GM12878 (cell line): ENCODE measurements at regions not wholly inside any gene's neighbourhood (a gene's known extent, or its start where the extent isn't known, plus 50 kb on each side); places are given as distances from the start of the nearest gene placed in this dataset.

Experiments used
- ATAC-seq: fragments of 200-7000 bp; cut with Tn5 transposase; 3 replicates; pipeline ENCODE4 v1.9.1; 2020; ENCODE audit warnings: mild to moderate bottlenecking, moderate library complexity
- BruUV-seq: library from RNA; stranded (reverse); fragments of 400-500 nt; replicated peaks from 2 replicates; lab custom pipeline; 2021; lab: Mats Ljungman, UMichigan
- CTCF ChIA-PET: fragments of 300-600 bp; sonication (Branson Sonifier 250); formaldehyde crosslinking; extraction: SDS; loops from one replicate; lab custom pipeline; 2021; ENCODE audit warnings: inconsistent platforms; lab: Yijun Ruan, JAX
- POLR2A ChIA-PET: fragments of 350-600 bp; formaldehyde crosslinking; extraction: SDS; loops from one replicate; lab custom pipeline; 2021; ENCODE audit warnings: inconsistent platforms; lab: Charles Lee
- RAD21 ChIA-PET: fragments of 300-600 bp; sonication (Branson Sonifier 250); formaldehyde crosslinking; loops from one replicate; lab custom pipeline; 2023; ENCODE audit warnings: antibody characterized with exemption; ENCODE audit not compliant: unreplicated experiment; lab: Charles Lee
- SMC1A ChIA-PET: fragments of 300-600 bp; sonication (Branson Sonifier 250); formaldehyde crosslinking; loops from one replicate; lab custom pipeline; 2023; ENCODE audit not compliant: unreplicated experiment, uncharacterized antibody; lab: Charles Lee
- DNase-seq: peaks from one replicate; pipeline ENCODE4 v3.0.0-alpha.2; 2011; ENCODE audit warnings: low read depth, low spot score
- FAIRE-seq: peaks from 3 replicates; lab custom pipeline; 2011; peaks lifted over from hg19 to GRCh38; lab: Jason Lieb, UNC
- H2AFZ ChIP-seq: 2 replicates; pipeline ENCODE4 v1.6.0; 2011; ENCODE audit warnings: low read depth, low read length, control low read depth; ENCODE audit not compliant: control insufficient read depth
- H3K27ac ChIP-seq: 2 replicates; pipeline ENCODE4 v1.5.1; 2011; ENCODE audit warnings: control low read depth; ENCODE audit not compliant: control insufficient read depth, insufficient read depth
- H3K27me3 ChIP-seq, 2 experiments: replicated peaks in 1 of 2; 2 replicates each; pipeline versions ENCODE4 v1.6.0 to v1.6.1; 2011; ENCODE audit warnings: low read length in 1 of 2; ENCODE audit not compliant: control insufficient read depth in 2 of 2, insufficient read depth in 2 of 2
- H3K36me3 ChIP-seq, 2 experiments: 2 replicates each; pipeline ENCODE4 v1.5.1; 2011; ENCODE audit warnings: low read length in 1 of 2; ENCODE audit not compliant: control insufficient read depth in 2 of 2, insufficient read depth in 2 of 2
- H3K4me1 ChIP-seq: 2 replicates; pipeline ENCODE4 v1.6.1; 2011; ENCODE audit warnings: mild to moderate bottlenecking, low read length, moderate library complexity, mixed read lengths; ENCODE audit not compliant: control insufficient read depth, insufficient read depth
- H3K4me2 ChIP-seq: 2 replicates; pipeline ENCODE4 v1.6.0; 2011; ENCODE audit warnings: control low read depth; ENCODE audit not compliant: control insufficient read depth, insufficient read depth
- H3K4me3 ChIP-seq: fragments of 200-600 bp; sonication (generic); 2 replicates; pipeline ENCODE4 v1.5.1; 2016
- H3K79me2 ChIP-seq: 2 replicates; pipeline ENCODE4 v1.6.0; 2011; ENCODE audit warnings: low read length; ENCODE audit not compliant: control insufficient read depth, insufficient read depth
- H3K9ac ChIP-seq: 2 replicates; pipeline ENCODE4 v1.8.0; 2011; ENCODE audit warnings: low read length, control low read depth, mixed read lengths; ENCODE audit not compliant: control insufficient read depth, insufficient read depth
- H3K9me3 ChIP-seq: replicated peaks from 3 replicates; pipeline ENCODE4 v1.5.1; 2011; ENCODE audit warnings: mild to moderate bottlenecking, low read length; ENCODE audit not compliant: control insufficient read depth, insufficient read depth
- H4K20me1 ChIP-seq: 2 replicates; pipeline ENCODE4 v1.6.0; 2011; ENCODE audit not compliant: control insufficient read depth, insufficient read depth
- EED ChIP-seq: sonication (generic); IDR thresholded peaks from 2 replicates; pipeline ENCODE4 v1.6.1; 2016; ENCODE audit warnings: antibody characterized with exemption, low read depth
- MEF2B ChIP-seq: fragments of 450-650 bp; IDR thresholded peaks from 2 replicates; pipeline ENCODE4 v1.6.1; 2018; ENCODE audit warnings: mild to moderate bottlenecking, moderate library complexity; ENCODE audit not compliant: partially characterized antibody, poor library complexity, severe bottlenecking
- NR2F1 ChIP-seq: fragments of 450-650 bp; conservative IDR thresholded peaks from 2 replicates; pipeline ENCODE4 v1.6.1; 2017; ENCODE audit warnings: mild to moderate bottlenecking
- TCF3 ChIP-seq: IDR thresholded peaks from 2 replicates; pipeline ENCODE4 v1.6.1; 2012; ENCODE audit warnings: low read depth, mild to moderate bottlenecking, low read length, borderline replicate concordance; ENCODE audit not compliant: insufficient read depth
- ZBED1 ChIP-seq: IDR thresholded peaks from 2 replicates; pipeline ENCODE4 v1.6.1; 2016; ENCODE audit warnings: borderline replicate concordance
- ZNF622 ChIP-seq: fragments of 450-650 bp; IDR thresholded peaks from 2 replicates; pipeline ENCODE4 v1.6.1; 2017; ENCODE audit warnings: mild to moderate bottlenecking, inconsistent platforms
- WGBS: methylation state at CpG from one replicate; pipeline ENCODE4 v1.1.6; 2016; ENCODE audit warnings: low lambda C conversion rate; ENCODE audit not compliant: insufficient replicate concordance, insufficient coverage; ENCODE audit errors: missing lambda C conversion rate; 5-methylcytosine and 5-hydroxymethylcytosine counted together
- in situ Hi-C: fragments of 300-500 bp; cut with MboI; formaldehyde crosslinking; loops from 9 replicates; pipeline ENCODE4 v1.14.3; 2018; ENCODE audit warnings: mixed read lengths
- intact Hi-C: fragments of 100-400 bp; cut with micrococcal nuclease; formaldehyde crosslinking; loops from one replicate; pipeline ENCODE4 v1.14.2; 2022; ENCODE audit not compliant: unreplicated experiment
- TF ChIP-seq, protein P1 (sequence below): fragments of 450-650 bp; formaldehyde crosslinking; IDR thresholded peaks from 2 replicates; pipeline ENCODE4 v1.5.0; 2022; ENCODE audit warnings: mild to moderate bottlenecking, missing genetic modification characterization
- TF ChIP-seq, protein P2 (sequence below): fragments of 450-650 bp; IDR thresholded peaks from 2 replicates; pipeline ENCODE4 v1.6.1; 2018; ENCODE audit warnings: borderline replicate concordance, mild to moderate bottlenecking; ENCODE audit not compliant: partially characterized antibody
- TF ChIP-seq, protein P3 (sequence below): fragments of 450-650 bp; IDR thresholded peaks from 2 replicates; pipeline ENCODE4 v1.6.1; 2018; ENCODE audit warnings: mild to moderate bottlenecking, low read depth, moderate library complexity; ENCODE audit not compliant: partially characterized antibody
- TF ChIP-seq, protein P4 (sequence below): IDR thresholded peaks from 2 replicates; pipeline ENCODE4 v1.6.1; 2011; ENCODE audit warnings: low read depth, low read length, improper control_type of control experiment, borderline replicate concordance

DNA sequence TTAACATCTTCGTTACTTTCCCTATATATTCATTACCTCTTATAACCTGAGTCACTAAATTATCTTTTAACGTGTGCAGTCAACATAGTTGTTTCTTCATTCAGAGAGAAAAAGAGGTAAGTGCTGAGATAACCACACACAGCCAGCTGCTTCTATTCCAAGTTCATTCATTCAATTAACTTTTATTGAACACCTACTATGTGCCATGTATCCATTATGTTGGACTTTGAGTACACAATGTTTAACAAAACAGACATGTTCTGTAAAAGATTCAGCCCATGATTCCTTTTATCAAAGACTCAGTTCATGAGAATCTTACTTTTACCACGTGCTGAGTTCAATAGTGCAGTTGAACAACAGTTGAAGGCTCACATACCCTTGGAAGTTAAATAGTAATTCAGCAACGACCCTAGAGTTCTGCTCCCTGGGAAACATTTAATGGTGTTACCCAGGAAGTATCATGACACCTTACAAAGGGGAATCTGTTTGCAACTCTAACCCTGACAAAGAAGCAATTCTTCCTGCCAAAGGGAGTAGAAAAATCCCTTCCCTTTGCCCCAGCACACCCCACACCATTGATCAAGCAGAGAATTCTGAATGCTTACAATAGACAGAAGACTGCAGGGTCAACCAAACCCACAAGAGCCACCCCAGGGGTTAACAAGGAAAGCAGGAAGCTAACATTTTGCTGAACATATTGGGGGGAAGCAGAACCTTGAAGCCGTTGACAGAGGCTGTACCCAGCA, 595.8 kb downstream of the STK39 start (continued):
- TF ChIP-seq, protein P1, sequence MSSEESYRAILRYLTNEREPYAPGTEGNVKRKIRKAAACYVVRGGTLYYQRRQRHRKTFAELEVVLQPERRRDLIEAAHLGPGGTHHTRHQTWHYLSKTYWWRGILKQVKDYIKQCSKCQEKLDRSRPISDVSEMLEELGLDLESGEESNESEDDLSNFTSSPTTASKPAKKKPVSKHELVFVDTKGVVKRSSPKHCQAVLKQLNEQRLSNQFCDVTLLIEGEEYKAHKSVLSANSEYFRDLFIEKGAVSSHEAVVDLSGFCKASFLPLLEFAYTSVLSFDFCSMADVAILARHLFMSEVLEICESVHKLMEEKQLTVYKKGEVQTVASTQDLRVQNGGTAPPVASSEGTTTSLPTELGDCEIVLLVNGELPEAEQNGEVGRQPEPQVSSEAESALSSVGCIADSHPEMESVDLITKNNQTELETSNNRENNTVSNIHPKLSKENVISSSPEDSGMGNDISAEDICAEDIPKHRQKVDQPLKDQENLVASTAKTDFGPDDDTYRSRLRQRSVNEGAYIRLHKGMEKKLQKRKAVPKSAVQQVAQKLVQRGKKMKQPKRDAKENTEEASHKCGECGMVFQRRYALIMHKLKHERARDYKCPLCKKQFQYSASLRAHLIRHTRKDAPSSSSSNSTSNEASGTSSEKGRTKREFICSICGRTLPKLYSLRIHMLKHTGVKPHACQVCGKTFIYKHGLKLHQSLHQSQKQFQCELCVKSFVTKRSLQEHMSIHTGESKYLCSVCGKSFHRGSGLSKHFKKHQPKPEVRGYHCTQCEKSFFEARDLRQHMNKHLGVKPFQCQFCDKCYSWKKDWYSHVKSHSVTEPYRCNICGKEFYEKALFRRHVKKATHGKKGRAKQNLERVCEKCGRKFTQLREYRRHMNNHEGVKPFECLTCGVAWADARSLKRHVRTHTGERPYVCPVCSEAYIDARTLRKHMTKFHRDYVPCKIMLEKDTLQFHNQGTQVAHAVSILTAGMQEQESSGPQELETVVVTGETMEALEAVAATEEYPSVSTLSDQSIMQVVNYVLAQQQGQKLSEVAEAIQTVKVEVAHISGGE (CRISPR knock-in tag): no peak
- no peak for TF ChIP-seq ZNF622

DNA sequence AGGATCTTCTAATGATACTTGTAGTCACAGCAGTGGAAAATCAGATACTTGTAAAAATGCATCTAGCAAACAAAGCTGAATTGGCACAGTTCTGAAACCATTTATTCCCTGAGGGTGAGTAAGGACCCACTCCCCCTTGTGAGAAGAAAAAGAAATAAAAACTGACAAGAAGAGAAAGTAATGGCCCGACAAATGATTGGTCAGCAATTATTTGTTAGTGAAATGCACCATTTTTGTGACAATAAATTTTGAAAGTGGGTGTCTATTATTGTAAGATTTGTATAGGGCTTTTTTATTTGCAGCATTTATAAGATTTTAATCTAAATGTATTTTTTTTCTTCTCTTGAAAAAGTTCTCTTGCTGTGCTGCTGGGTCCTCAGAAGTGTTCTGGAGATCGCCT, 600.8 kb downstream of the STK39 start:
- H3K4me2 ChIP-seq: no peak overlapping the region
- SMC1A ChIA-PET: no interaction called here
- no peaks in the 10 kb centered on the region for H3K9me3 ChIP-seq
- in situ Hi-C loops (no loop called here), intact Hi-C loops (no loop called here)
- H3K36me3 ChIP-seq: no peaks in the 10 kb centered on the region
- no peak overlapping the region for H3K9ac ChIP-seq
- POLR2A ChIA-PET: no interaction called here
- DNase-seq (no peak), ATAC-seq (no peak), FAIRE-seq (no peak)
- no peaks in the 10 kb centered on the region for H3K79me2 ChIP-seq
- no TSS peak for BruUV-seq
- no peaks in the 10 kb centered on the region for H3K27me3 ChIP-seq
- RAD21 ChIA-PET: no interaction called here
- 64% methylated on average over 2 of the region's 2 CpGs for WGBS
- H3K4me3 ChIP-seq: no peak overlapping the region
- H4K20me1 ChIP-seq: no peaks in the 10 kb centered on the region
- H2AFZ ChIP-seq: no peak overlapping the region
- CTCF ChIA-PET: no interaction called here
- H3K27ac ChIP-seq: no peak overlapping the region
- H3K4me1 ChIP-seq: no peaks in the 10 kb centered on the region
- TF ChIP-seq, protein P2, sequence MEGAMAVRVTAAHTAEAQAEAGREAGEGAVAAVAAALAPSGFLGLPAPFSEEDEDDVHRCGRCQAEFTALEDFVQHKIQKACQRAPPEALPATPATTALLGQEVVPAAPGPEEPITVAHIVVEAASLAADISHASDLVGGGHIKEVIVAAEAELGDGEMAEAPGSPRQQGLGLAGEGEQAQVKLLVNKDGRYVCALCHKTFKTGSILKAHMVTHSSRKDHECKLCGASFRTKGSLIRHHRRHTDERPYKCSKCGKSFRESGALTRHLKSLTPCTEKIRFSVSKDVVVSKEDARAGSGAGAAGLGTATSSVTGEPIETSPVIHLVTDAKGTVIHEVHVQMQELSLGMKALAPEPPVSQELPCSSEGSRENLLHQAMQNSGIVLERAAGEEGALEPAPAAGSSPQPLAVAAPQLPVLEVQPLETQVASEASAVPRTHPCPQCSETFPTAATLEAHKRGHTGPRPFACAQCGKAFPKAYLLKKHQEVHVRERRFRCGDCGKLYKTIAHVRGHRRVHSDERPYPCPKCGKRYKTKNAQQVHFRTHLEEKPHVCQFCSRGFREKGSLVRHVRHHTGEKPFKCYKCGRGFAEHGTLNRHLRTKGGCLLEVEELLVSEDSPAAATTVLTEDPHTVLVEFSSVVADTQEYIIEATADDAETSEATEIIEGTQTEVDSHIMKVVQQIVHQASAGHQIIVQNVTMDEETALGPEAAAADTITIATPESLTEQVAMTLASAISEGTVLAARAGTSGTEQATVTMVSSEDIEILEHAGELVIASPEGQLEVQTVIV: no peak
- TF ChIP-seq, protein P3, sequence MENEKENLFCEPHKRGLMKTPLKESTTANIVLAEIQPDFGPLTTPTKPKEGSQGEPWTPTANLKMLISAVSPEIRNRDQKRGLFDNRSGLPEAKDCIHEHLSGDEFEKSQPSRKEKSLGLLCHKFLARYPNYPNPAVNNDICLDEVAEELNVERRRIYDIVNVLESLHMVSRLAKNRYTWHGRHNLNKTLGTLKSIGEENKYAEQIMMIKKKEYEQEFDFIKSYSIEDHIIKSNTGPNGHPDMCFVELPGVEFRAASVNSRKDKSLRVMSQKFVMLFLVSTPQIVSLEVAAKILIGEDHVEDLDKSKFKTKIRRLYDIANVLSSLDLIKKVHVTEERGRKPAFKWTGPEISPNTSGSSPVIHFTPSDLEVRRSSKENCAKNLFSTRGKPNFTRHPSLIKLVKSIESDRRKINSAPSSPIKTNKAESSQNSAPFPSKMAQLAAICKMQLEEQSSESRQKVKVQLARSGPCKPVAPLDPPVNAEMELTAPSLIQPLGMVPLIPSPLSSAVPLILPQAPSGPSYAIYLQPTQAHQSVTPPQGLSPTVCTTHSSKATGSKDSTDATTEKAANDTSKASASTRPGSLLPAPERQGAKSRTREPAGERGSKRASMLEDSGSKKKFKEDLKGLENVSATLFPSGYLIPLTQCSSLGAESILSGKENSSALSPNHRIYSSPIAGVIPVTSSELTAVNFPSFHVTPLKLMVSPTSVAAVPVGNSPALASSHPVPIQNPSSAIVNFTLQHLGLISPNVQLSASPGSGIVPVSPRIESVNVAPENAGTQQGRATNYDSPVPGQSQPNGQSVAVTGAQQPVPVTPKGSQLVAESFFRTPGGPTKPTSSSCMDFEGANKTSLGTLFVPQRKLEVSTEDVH: no peak
- no peak for TF ChIP-seq NR2F1
- TF ChIP-seq ZBED1: no peak
- TF ChIP-seq EED: no peak
- TF ChIP-seq, protein P4, sequence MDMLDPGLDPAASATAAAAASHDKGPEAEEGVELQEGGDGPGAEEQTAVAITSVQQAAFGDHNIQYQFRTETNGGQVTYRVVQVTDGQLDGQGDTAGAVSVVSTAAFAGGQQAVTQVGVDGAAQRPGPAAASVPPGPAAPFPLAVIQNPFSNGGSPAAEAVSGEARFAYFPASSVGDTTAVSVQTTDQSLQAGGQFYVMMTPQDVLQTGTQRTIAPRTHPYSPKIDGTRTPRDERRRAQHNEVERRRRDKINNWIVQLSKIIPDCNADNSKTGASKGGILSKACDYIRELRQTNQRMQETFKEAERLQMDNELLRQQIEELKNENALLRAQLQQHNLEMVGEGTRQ: no peak
- TF ChIP-seq MEF2B: no peak
- TF ChIP-seq TCF3: no peak
